ENCODE measurements at regions not wholly inside any gene's neighbourhood (a gene's known extent, or its start where the extent isn't known, plus 50 kb on each side); places are given as distances from the start of the nearest gene placed in this dataset.
"Not testable (repeated sequence)": the region's sequence is repeated elsewhere in the genome, so short reads cannot be mapped to it uniquely, and the experiment has no call there.

DNA sequence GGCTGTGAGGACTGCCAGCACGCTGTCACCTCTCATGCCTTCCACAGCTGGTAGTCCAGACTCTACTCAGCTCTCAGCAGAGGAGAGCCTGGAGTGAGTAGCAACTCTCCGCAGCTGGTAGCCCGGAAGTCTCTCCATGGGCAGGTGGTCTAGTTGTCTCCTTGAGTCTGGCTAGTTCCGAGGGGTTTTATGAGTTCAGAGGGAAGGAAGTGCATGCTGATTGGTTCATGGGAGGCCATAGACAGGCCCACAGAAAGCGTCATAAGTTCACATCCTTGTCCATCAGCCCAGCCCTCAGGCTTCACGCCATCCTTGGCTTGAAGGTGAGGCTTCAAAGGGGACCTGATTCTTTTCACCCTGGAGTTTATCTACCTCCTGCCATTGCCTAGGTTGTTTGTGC, 2662.4 kb upstream of the PCDH20 start:
- DNase-seq (ENCODE audit: low read depth, low spot score), result no peak
- ChIA-PET POLR2A (no interaction called here), CTCF (no interaction called here)

DNA sequence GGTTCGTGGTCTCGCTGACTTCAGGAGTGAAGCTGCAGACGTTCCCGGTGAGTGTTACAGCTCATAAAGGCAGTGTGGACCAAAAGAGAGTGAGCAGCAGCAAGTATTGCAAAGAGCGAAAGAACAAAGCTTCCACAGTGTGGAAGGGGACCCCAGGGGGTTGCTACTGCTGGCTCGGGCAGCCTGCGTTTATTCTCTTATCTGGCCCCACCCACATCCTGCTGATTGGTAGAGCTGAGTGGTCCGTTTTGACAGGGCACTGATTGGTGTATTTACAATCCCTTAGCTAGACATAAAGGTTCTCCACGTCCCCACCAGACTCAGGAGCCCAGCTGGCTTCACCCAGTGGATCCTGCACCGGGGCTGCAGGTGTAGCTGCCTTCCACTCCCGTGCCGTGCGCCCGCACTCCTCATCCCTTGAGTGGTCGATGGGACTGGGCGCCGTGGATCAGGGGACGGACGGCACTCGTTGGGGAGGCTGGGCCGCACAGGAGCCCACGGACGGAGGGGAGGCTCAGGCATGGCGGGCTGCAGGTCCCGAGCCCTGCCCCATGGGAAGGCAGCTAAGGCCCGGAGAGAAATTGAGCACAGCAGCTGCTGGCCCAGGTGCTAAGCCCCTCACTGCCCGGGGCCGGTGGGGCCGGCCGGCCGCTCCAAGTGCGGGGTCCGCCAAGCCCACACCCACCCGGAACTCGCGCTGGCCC, 2661.6 kb upstream of the PCDH20 start:
- CTCF ChIA-PET; POLR2A ChIA-PET; DNase-seq (ENCODE audit: low read depth, low spot score); H3K4me3 ChIP-seq (ENCODE audit: low read depth, low read length): not testable (repeated sequence)

More for the DNA sequence above, 2662.4 kb upstream of the PCDH20 start:
- TF ChIP-seq, protein P1, sequence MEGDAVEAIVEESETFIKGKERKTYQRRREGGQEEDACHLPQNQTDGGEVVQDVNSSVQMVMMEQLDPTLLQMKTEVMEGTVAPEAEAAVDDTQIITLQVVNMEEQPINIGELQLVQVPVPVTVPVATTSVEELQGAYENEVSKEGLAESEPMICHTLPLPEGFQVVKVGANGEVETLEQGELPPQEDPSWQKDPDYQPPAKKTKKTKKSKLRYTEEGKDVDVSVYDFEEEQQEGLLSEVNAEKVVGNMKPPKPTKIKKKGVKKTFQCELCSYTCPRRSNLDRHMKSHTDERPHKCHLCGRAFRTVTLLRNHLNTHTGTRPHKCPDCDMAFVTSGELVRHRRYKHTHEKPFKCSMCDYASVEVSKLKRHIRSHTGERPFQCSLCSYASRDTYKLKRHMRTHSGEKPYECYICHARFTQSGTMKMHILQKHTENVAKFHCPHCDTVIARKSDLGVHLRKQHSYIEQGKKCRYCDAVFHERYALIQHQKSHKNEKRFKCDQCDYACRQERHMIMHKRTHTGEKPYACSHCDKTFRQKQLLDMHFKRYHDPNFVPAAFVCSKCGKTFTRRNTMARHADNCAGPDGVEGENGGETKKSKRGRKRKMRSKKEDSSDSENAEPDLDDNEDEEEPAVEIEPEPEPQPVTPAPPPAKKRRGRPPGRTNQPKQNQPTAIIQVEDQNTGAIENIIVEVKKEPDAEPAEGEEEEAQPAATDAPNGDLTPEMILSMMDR (IDR thresholded peaks at IDR 0.05; ENCODE audit: insufficient read depth, low read length, missing control alignments), result no peak
- H3K4me3 ChIP-seq (ENCODE audit: low read depth, low read length), result no peak overlapping the region

DNA sequence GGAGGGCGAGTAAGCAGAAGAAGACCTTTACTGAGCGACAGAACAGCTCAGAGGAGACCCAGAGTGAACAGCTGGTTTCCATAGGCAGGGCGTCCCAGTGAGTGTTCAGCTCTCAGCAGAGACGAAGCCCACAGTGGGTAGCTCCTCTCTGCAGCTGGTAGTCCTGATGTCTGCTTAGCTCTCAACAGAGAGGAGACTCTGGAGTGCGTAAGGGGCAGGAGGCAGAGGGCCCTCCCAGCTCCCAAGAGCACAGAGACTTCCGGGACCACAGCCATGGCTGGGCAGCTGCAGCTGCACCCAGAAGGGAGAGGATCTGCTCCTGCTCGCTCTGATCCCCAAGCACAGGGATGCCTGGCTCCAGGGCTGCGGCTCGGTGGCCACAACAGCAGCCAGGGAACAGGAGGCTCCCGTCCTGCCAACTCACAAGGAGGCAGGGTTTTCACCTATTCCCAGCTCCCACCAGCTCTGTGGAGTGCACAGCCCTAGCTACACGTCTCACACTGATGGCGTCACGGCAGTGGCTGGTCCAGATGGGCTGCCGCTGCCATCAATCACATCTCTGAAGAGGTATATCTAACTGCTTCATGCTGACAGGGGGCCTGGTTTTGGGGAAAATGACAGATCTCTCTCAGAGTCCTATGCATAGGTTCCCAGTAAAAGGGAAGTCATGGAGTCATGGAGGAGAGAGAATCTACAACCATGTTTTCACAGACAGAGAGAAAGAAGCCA, 2660.1 kb upstream of the PCDH20 start:
- POLR2A ChIA-PET, result no interaction called here
- TF ChIP-seq, protein P1 (IDR thresholded peaks at IDR 0.05; ENCODE audit: insufficient read depth, low read length, missing control alignments), result no peak
- CTCF ChIA-PET, result no interaction called here
- H3K4me3 ChIP-seq (ENCODE audit: low read depth, low read length), result no peak overlapping the region
- DNase-seq (ENCODE audit: low read depth, low spot score), result no peak

DNA sequence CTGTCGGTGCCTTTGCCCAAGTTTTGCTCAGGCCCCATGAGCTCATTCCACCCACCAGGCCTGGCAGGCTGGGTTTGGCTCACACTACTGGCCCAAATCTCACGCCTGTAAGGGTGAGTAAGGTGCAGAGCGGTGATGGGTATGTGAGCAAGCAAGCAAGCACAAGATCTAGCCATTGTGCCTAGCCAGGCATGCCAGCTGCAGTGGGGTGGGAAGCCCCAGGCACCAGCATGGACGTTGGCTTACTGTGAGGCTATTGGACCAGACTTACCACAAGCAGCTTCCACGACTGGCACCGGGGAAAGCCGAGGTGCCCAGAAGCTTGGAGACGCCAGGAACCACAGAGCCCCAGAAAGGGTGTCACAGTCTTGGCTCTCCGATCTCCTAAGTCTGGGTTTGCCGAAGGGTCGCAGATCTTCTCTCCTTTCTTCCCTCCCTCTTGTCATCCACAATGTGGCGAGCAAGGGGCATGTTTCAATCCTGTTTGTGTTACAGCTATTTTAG, 2659.4 kb upstream of the PCDH20 start:
- POLR2A ChIA-PET, result no interaction called here
- no peak overlapping the region for H3K4me3 ChIP-seq (ENCODE audit: low read depth, low read length)
- CTCF ChIA-PET, result no interaction called here
- no peak for DNase-seq (ENCODE audit: low read depth, low spot score)
- TF ChIP-seq, protein P1 (IDR thresholded peaks at IDR 0.05; ENCODE audit: insufficient read depth, low read length, missing control alignments), result no peak

DNA sequence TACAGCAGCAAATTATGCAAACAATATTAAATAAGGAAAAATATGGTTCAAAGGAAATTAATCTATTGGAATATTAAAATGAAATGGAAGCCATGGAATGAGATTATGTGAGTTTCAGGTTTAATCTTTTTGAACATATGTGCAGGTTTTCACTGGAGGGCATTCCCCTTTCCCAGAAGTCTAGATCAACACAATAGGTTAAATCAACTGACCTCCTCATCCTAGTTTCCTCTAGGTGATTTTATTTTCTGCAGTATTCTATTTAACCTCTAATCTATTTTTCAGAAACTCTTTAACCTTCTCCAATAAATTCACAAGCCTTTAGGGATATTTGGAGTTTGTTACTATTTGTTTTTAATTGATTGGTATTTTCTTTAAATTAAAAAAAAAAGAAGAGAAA, 2657.6 kb upstream of the PCDH20 start:
- no peak overlapping the region for H3K4me3 ChIP-seq (ENCODE audit: low read depth, low read length)
- TF ChIP-seq, protein P1 (IDR thresholded peaks at IDR 0.05; ENCODE audit: insufficient read depth, low read length, missing control alignments), result no peak
- CTCF ChIA-PET, result no interaction called here
- no peak for DNase-seq (ENCODE audit: low read depth, low spot score)
- POLR2A ChIA-PET, result no interaction called here

DNA sequence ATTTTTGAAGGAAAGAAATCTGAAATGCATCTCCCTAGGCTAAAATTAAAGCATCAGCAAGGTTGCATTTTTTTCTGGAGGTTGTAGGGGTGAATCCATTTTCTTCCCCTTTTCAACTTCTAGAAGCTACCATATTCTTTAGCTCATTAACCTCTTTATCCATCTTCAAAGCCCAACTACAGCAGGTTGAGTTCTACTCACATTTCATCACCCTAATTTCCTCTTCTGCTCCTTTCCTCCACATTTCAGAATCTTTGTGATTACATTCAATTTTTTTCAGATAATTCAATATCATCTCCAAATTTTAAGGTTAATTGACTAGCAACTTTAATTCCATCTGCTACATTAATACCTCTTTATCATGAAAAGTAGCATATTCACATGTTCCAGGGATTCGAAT, 2655.7 kb upstream of the PCDH20 start:
- no peak for DNase-seq (ENCODE audit: low read depth, low spot score)
- ChIA-PET POLR2A (no interaction called here), CTCF (no interaction called here)
- H3K4me3 ChIP-seq (ENCODE audit: low read depth, low read length), result no peak overlapping the region
- TF ChIP-seq, protein P1 (IDR thresholded peaks at IDR 0.05; ENCODE audit: insufficient read depth, low read length, missing control alignments), result no peak
